ENCODE measurements at regions not wholly inside any gene's neighbourhood (a gene's known extent, or its start where the extent isn't known, plus 50 kb on each side); places are given as distances from the start of the nearest gene placed in this dataset.

GRCh38 chr10:78905015-78905956 lies 163.5 kb upstream of the ZMIZ1 start:
- TF ChIP-seq POLR2AphosphoS5 (IDR thresholded peaks at IDR 0.05; ENCODE audit: low read depth, low read length), result no peak
- TF ChIP-seq CTCF (IDR thresholded peaks at IDR 0.05), result no peak
- TF ChIP-seq PBX3 (IDR thresholded peaks at IDR 0.05), result no peak
- TF ChIP-seq YY1 (IDR thresholded peaks at IDR 0.05; ENCODE audit: low read depth), result no peak
- no peak for TF ChIP-seq MXI1 (IDR thresholded peaks at IDR 0.05; ENCODE audit: low read depth, low read length)
- no peak for TF ChIP-seq FOXJ3 (CRISPR knock-in tag; IDR thresholded peaks at IDR 0.05)
- no peak for TF ChIP-seq MAX (IDR thresholded peaks at IDR 0.05; ENCODE audit: low read depth)
- TF ChIP-seq ELF1 (IDR thresholded peaks at IDR 0.05), result no peak
- TF ChIP-seq RXRA (IDR thresholded peaks at IDR 0.05; ENCODE audit: borderline replicate concordance, low read depth), result no peak
- TF ChIP-seq JUND (IDR thresholded peaks at IDR 0.05), result no peak
- no peak for TF ChIP-seq FOXM1 (IDR thresholded peaks at IDR 0.05; ENCODE audit: low read depth)
- TF ChIP-seq RFX5 (IDR thresholded peaks at IDR 0.05; ENCODE audit: low read length), result no peak
- no peak for TF ChIP-seq NRF1 (IDR thresholded peaks at IDR 0.05; ENCODE audit: low read depth, low read length)
